SJSA1 (cell line): ENCODE measurements at regions not wholly inside any gene's neighbourhood (a gene's known extent, or its start where the extent isn't known, plus 50 kb on each side); places are given as distances from the start of the nearest gene placed in this dataset.

Source experiments
- DNase-seq, 2 experiments: peaks; one replicate each; pipeline ENCODE4 v3.0.0-alpha.2; 2015 to 2020; ENCODE audit warnings: low spot score in 2 of 2, low read depth in 1 of 2
- H3K27ac ChIP-seq: fragments of 250-450 bp; sonication (Bioruptor Pico); 2 replicates; pipeline ENCODE4 v1.5.1; 2020; ENCODE audit warnings: mild to moderate bottlenecking, moderate library complexity
- H3K27me3 ChIP-seq: fragments of 250-450 bp; sonication (Bioruptor Pico); replicated peaks from 2 replicates; pipeline ENCODE4 v1.5.1; 2020; ENCODE audit warnings: mild to moderate bottlenecking, moderate library complexity
- H3K36me3 ChIP-seq: fragments of 250-450 bp; sonication (Bioruptor Pico); 2 replicates; pipeline ENCODE4 v1.5.1; 2020; ENCODE audit warnings: mild to moderate bottlenecking
- H3K4me1 ChIP-seq: fragments of 250-450 bp; sonication (Bioruptor Pico); replicated peaks from 2 replicates; pipeline ENCODE4 v1.6.1; 2021; ENCODE audit warnings: mild to moderate bottlenecking
- H3K4me3 ChIP-seq: fragments of 250-450 bp; sonication (Bioruptor Pico); 2 replicates; pipeline ENCODE4 v1.5.1; 2020; ENCODE audit warnings: mild to moderate bottlenecking
- H3K9me3 ChIP-seq: fragments of 250-450 bp; sonication (Bioruptor Pico); replicated peaks from 2 replicates; pipeline ENCODE4 v1.5.1; 2020; ENCODE audit warnings: mild to moderate bottlenecking

DNA sequence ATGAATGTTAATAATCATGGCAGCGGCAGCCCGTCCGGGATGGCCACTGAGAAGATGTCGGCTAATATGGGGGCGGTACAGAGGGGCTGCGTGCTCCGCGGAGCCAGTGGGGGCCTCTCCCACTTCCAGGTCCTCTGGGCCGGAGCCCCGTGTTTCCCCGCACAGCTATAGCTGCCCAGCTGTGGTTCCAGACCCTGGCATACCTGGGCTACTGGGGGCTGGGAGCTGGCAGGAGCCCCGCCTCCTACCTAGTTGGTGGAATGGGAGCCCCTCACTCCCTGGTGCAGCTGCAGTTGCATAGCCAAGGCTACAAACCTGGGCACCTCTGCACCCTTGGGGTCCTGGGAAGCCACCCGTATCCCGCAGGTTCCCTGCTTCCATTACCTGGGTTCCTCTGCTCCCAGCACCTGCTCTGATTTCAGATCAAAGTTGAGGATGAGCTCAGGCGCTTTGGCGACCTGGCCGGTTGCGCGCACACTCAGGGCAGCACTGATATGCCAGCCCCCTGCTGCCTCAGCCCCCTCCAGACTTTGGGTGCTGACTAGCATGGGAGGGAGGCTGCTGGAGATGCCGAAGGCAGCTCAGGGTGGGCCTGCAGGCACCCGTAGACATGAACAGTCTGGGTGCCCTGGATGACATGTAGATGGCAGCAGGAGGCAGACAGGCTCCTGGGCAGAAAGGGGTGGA, 236.5 kb upstream of the SEMA3D start:
- Histone ChIP-seq H3K9me3 (no peaks in the 10 kb centered on the region), H3K27me3 (0 out of 2 replicates have a peak, but pooled peaks cover 3% of the 10 kb centered on the region), H3K27ac (no peak overlapping the region), H3K4me3 (no peak overlapping the region), H3K36me3 (no peaks in the 10 kb centered on the region), H3K4me1 (no peaks in the 10 kb centered on the region)
- no peak for DNase-seq

DNA sequence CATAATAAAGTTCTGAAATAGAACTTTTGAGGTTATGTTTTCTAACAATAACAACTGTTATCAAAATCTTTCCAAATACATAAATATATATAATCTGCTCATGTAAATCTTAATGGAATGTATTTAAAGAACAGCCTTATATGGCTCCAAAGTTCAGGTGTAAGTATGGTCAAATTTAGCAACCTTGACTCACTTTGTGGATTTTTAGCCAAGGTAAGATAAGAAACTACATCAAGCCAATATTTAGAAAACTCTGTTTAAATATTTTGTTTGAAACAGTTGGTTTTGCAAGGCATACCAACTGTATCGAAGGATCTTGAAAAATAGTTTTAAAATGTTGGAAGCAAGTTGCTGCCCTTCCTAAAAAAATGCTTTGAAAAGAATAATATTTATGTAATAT, 228.9 kb upstream of the SEMA3D start:
- Histone ChIP-seq H3K4me1 (no peaks in the 10 kb centered on the region), H3K27ac (no peak overlapping the region)

DNA sequence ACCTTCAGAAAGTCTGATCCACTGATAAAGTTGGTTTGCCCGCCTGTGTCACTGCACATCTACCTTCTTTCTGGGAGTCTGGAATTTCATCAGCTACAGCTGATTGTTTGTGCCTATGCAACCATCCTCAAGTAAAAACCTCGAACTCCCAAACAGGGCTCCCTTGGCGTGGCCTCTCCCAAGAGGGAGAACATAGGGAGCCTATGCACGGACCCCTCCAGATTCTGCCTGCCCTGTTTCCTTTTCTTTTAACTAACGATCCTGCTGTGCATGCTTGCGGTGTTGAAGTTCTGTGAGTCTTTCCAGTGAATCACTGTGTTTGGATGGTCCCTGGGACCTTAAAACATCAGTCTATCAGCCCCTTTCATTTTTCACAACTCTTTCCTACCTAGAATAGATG, 226.9 kb upstream of the SEMA3D start:
- Histone ChIP-seq H3K27ac (no peak overlapping the region), H3K4me3 (no peak overlapping the region), H3K27me3 (no peaks in the 10 kb centered on the region), H3K9me3 (no peaks in the 10 kb centered on the region), H3K4me1 (no peaks in the 10 kb centered on the region), H3K36me3 (no peaks in the 10 kb centered on the region)
- DNase-seq: no peak

More for the DNA sequence above, 228.9 kb upstream of the SEMA3D start:
- no peaks in the 10 kb centered on the region for H3K9me3 ChIP-seq
- H3K36me3 ChIP-seq: no peaks in the 10 kb centered on the region
- H3K4me3 ChIP-seq: no peak overlapping the region
- DNase-seq: no peak
- H3K27me3 ChIP-seq: no peaks in the 10 kb centered on the region

DNA sequence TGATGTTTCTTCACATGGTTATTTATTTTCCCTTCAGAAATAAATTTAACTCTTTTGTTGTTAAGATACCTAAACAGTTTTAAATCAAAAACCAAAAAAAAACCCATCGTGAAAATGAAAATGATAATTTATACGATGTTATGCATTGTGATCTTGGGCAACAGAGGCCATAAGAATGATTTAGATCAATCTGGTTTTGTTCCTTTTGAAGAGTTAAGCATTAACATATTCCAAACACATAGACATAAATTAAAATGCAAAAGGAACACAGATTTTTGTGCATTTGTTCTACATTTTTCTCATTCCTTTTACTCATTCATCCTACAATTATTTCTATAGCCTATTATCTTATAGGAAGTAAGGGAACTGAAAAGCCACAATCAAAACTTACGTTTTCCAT, 226.1 kb upstream of the SEMA3D start:
- DNase-seq: no peak
- no peaks in the 10 kb centered on the region for H3K9me3 ChIP-seq
- no peak overlapping the region for H3K4me3 ChIP-seq
- H3K36me3 ChIP-seq: no peaks in the 10 kb centered on the region
- no peak overlapping the region for H3K27ac ChIP-seq
- no peaks in the 10 kb centered on the region for H3K27me3 ChIP-seq
- no peaks in the 10 kb centered on the region for H3K4me1 ChIP-seq

DNA sequence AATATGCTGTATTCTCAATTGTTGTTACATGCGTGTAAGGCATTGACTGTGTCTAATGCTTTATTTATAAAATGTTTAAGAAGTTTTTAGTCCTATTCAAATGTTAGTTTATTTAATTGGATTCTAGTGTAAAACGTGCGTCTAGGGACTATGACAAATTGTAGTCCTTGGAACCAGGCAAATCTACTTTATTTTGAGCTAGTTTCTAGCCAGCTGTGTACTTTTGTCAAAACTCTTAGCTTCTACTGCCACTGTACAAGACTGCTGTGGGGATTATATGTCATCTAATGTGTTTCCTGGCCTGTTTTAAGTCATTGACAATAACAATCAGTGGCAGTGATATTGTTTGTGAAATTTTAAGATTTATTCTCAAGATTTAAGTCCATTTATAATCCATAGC, 220.5 kb upstream of the SEMA3D start:
- no peak overlapping the region for H3K4me3 ChIP-seq
- no peaks in the 10 kb centered on the region for H3K36me3 ChIP-seq
- H3K27ac ChIP-seq: no peak overlapping the region

DNA sequence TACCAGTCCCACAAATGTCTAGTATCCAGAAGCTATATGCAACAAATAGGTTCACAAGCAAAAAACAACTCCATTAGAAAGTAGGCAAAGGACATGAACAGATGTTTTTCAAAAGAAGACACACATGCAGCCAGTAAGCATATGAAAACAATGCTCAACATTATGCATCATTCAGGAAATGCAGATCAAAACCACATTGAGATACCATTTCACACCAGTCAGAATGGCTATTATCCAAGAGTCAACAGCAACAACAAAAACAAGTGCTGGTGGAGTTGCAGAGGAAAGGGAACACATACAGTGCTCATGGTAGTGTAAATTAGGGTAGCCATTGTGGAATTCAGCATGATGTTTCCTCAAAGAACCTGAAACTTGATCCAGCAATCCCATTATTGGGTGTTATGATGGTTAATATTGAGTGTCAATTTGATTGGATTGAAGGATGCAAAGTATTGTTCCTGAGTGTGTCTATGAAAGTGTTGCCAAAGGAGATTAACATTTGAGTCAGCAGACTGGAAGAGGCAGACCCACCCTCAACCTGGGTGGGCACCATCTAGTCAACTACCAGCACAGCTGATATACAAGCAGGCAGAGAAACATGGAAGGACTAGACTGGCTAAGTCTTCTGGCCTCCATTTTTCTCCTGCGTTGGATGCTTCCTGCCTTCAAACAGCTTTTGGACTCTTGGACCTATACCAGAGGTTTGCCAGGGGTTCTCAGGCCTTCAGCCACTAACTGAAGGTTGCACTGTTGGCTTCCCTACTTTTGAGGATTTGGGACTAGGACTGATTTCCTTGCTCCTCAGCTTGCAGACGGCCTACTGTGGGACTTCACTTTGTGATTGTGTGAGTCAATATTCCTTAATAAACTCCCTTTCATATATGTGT, 218.4 kb upstream of the SEMA3D start:
- H3K27me3 ChIP-seq: no peaks in the 10 kb centered on the region
- DNase-seq: no peak
- no peak overlapping the region for H3K4me3 ChIP-seq
- no peaks in the 10 kb centered on the region for H3K36me3 ChIP-seq
- no peaks in the 10 kb centered on the region for H3K9me3 ChIP-seq
- H3K4me1 ChIP-seq: no peaks in the 10 kb centered on the region
- H3K27ac ChIP-seq: no peak overlapping the region

More for the DNA sequence above, 220.5 kb upstream of the SEMA3D start:
- no peaks in the 10 kb centered on the region for H3K27me3 ChIP-seq
- no peaks in the 10 kb centered on the region for H3K4me1 ChIP-seq
- no peak for DNase-seq
- no peaks in the 10 kb centered on the region for H3K9me3 ChIP-seq

DNA sequence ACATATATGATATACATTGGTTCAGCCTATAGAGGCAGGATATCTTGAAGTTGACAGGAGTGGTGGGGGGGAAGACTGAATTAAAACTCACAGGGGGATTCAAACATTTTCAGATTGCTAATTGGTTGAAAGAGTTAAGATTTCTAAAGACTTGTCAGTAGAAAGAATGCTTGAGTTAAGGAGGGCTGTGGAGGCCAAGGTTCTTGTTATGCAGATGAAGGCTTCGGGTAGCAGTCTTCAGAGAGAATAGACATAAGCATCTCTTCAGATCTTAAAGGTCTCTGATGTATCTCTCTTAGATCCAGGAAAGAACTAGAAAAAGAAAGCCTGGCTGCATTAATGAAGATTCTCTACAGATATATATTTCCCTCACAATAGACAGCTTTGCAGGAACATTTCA, 209.8 kb upstream of the SEMA3D start:
- Histone ChIP-seq H3K4me1 (no peaks in the 10 kb centered on the region), H3K27me3 (no peaks in the 10 kb centered on the region), H3K9me3 (no peaks in the 10 kb centered on the region), H3K4me3 (no peak overlapping the region), H3K27ac (no peak overlapping the region), H3K36me3 (no peaks in the 10 kb centered on the region)
- no peak for DNase-seq

DNA sequence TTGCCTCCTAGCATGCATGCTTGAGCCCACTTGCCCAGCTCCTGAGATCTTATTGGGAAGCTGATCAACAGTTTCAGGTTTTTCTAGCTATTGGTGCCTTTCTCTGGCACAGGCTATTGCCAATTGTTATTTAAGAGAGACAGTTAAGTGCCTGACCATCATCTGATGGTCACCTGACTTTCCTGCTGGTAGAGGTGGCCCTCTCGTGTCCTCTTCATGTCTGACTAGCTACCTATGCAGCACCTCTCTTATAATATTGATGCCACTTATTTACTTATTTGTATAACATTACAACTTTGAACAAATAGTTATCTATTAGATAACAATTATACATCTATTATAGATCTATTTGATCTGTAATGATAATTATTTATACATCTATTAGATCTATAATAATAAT, 205.9 kb upstream of the SEMA3D start:
- no peaks in the 10 kb centered on the region for H3K9me3 ChIP-seq
- no peaks in the 10 kb centered on the region for H3K27me3 ChIP-seq
- no peak overlapping the region for H3K27ac ChIP-seq
- no peaks in the 10 kb centered on the region for H3K4me1 ChIP-seq
- no peak for DNase-seq
- no peaks in the 10 kb centered on the region for H3K36me3 ChIP-seq
- no peak overlapping the region for H3K4me3 ChIP-seq

DNA sequence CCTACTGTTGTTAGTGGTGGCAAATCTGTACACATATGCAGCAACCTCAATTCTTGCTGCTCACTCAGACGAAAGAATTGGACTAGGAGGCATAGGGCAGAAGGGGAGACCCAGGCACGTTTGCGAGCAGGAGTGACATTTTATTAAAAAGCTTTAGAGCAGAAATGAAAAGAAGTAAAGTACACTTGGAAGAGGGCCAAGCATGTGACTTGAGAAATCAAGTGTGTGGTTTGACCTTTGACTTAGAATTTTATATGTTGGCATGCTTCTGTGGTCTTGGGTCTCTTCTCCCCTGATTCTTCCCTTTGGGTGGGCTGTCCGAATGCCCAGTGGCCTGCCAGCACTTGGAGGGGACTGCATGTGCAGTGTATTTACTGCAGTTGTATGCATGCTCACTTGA, 205.5 kb upstream of the SEMA3D start:
- no peak for DNase-seq
- H3K4me1 ChIP-seq: no peaks in the 10 kb centered on the region
- H3K4me3 ChIP-seq: no peak overlapping the region
- no peak overlapping the region for H3K27ac ChIP-seq
- no peaks in the 10 kb centered on the region for H3K36me3 ChIP-seq
- H3K27me3 ChIP-seq: no peaks in the 10 kb centered on the region
- H3K9me3 ChIP-seq: no peaks in the 10 kb centered on the region

DNA sequence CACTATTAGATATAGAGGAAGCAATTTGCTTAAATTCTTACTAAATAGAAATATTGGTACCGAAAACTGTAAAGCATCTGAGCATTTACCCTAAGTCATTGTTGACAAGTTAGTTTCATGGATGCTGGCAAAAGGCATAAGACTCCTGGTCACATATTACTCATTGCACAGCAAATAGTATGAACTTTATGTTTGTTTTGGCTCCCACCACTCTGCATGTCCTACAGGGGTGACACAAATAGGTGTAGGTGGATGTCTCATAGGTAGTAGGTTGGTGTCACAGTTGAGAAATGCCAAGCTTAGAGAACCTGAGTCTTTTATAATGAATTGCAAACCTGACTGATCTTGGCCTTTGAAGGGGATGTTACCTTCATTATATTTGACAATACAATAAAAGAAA, 199.6 kb upstream of the SEMA3D start:
- Histone ChIP-seq H3K4me1 (no peaks in the 10 kb centered on the region), H3K36me3 (no peaks in the 10 kb centered on the region), H3K4me3 (no peak overlapping the region), H3K27me3 (no peaks in the 10 kb centered on the region), H3K9me3 (no peaks in the 10 kb centered on the region), H3K27ac (no peak overlapping the region)
- DNase-seq: no peak

DNA sequence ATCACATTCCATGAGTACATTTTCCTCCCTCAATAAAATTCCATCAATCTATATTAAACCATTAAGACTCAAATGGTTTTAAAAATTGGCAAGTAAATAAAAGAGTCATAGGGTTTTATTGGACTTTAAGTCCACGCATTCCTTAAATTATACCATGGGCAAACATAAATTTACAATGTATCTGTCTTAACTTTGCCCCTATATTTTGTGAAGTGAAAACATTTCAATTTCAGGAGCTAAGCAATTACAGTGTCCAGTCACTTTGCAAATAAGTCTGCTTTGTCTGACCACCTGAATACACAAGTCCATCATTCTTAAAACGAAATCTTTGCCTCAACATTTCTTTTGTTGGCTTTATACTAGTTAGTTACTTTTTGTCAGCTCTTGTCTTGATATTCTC, 197.5 kb upstream of the SEMA3D start:
- Histone ChIP-seq H3K4me3 (no peak overlapping the region), H3K4me1 (no peaks in the 10 kb centered on the region), H3K9me3 (no peaks in the 10 kb centered on the region), H3K27me3 (no peaks in the 10 kb centered on the region), H3K36me3 (no peaks in the 10 kb centered on the region), H3K27ac (no peak overlapping the region)
- no peak for DNase-seq

DNA sequence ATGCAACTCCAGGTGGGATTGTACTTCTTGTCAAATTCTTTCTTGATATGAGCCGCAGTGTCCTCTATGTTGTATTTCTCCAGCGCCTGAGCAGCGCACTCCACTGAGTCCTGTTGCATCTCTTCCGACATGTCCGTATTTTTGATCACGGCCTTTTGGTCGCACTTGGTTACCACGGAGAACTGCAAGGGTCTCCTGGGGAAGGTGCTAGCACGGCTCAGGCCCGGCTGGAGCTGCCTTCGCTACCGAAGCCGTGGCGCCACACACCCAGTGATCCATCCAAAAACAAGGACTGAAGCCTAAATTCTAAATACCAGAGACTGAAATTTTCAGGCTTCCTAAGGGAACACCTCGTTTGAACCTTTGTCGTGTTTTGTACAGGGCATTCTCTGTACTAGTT, 194.4 kb upstream of the SEMA3D start:
- DNase-seq: no peak
- H3K9me3 ChIP-seq: no peaks in the 10 kb centered on the region
- H3K27ac ChIP-seq: no peak overlapping the region
- H3K4me3 ChIP-seq: no peak overlapping the region
- H3K4me1 ChIP-seq: no peaks in the 10 kb centered on the region
- no peaks in the 10 kb centered on the region for H3K36me3 ChIP-seq
- H3K27me3 ChIP-seq: no peaks in the 10 kb centered on the region

DNA sequence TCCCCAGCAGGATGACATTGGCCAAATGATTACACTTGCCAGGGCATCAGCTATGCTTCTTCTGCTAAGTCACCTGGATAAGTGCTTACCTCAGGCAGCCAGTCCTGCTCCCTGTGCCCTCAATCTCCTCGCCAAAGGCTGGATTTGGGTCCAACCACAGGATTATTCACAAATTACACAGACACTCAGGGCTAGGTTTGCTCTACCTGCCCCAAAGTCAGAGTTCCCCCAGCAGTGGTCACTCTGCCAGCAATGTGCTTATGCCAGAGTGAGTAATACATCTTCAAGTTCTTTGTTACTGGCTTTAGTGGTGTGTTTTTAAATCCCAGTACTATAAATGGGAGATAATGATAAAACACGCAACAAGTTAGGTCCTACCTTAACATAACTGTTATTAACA, 189.7 kb upstream of the SEMA3D start:
- Histone ChIP-seq H3K36me3 (no peaks in the 10 kb centered on the region), H3K27me3 (no peaks in the 10 kb centered on the region), H3K27ac (no peak overlapping the region), H3K4me1 (no peaks in the 10 kb centered on the region), H3K4me3 (no peak overlapping the region), H3K9me3 (no peaks in the 10 kb centered on the region)
- DNase-seq: no peak

DNA sequence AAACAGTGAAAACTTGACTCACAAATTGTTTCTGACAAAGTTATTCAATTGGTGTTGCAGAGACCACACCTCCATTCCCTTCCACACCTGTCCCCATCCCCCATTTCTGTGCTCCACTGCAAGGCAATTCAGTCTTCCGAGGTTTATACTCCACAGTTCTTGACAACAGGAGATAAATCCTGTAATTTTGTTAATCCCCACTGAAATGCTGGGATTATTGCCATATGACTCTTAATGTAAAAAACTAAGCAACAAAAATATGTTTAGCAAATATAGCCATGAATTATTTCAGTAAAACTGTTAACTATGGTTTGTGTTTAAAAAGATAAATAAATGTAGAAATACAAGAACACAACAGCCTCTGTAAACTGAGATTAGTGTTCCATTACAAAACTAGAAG, 170.1 kb upstream of the SEMA3D start:
- no peaks in the 10 kb centered on the region for H3K36me3 ChIP-seq
- no peak overlapping the region for H3K4me3 ChIP-seq
- H3K27ac ChIP-seq: no peak overlapping the region
- no peaks in the 10 kb centered on the region for H3K27me3 ChIP-seq
- no peak for DNase-seq
- H3K4me1 ChIP-seq: no peaks in the 10 kb centered on the region
- no peaks in the 10 kb centered on the region for H3K9me3 ChIP-seq
